Liver (tissue), 3 donors: ENCODE measurements at regions not wholly inside any gene's neighbourhood (a gene's known extent, or its start where the extent isn't known, plus 50 kb on each side); places are given as distances from the start of the nearest gene placed in this dataset.

Source experiments
- FOXA1 ChIP-seq: IDR thresholded peaks from 2 replicates; pipeline ENCODE4 v1.6.1; 2016; ENCODE audit warnings: antibody characterized with exemption
- JUND ChIP-seq, 2 donors: IDR thresholded peaks; 2 replicates each; pipeline ENCODE4 v1.6.1; 2016; ENCODE audit warnings: antibody characterized with exemption in 2 of 2
- TAF1 ChIP-seq: conservative IDR thresholded peaks from 2 replicates; pipeline ENCODE4 v1.6.1; 2016; ENCODE audit warnings: antibody characterized with exemption, mild to moderate bottlenecking
- TF ChIP-seq, protein P1 (sequence below): fragments of 150-350 bp; IDR thresholded peaks from 2 replicates; pipeline ENCODE4 v1.5.1; 2017; ENCODE audit warnings: improper control_type of control experiment, low read depth, low read length; ENCODE audit not compliant: missing input control
- donor health status: healthy.
- donor health status: healthy.

DNA sequence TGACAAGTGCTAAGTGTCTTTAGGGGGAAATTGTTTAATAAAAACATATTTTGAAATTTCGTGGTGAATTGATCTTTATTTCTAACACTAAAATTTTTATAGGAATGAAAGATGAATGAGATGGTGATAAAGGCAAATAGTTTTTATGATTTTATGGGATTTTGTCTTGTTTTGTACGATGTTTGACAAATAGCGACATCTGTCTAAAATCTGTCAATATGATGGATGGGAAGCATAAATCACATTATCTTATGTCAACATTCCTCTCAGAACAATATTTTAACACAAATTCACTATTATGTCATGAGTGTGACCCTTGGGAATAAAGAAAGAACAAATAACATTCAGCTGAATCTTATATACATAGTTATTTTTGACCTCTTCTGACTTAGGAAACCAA is 852.0 kb upstream of the CDH6 start:
- TF ChIP-seq JUND (IDR thresholded peaks at IDR 0.05), result no peak
- no peak for TF ChIP-seq TAF1
- TF ChIP-seq, protein P1, sequence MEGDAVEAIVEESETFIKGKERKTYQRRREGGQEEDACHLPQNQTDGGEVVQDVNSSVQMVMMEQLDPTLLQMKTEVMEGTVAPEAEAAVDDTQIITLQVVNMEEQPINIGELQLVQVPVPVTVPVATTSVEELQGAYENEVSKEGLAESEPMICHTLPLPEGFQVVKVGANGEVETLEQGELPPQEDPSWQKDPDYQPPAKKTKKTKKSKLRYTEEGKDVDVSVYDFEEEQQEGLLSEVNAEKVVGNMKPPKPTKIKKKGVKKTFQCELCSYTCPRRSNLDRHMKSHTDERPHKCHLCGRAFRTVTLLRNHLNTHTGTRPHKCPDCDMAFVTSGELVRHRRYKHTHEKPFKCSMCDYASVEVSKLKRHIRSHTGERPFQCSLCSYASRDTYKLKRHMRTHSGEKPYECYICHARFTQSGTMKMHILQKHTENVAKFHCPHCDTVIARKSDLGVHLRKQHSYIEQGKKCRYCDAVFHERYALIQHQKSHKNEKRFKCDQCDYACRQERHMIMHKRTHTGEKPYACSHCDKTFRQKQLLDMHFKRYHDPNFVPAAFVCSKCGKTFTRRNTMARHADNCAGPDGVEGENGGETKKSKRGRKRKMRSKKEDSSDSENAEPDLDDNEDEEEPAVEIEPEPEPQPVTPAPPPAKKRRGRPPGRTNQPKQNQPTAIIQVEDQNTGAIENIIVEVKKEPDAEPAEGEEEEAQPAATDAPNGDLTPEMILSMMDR, result no peak
- TF ChIP-seq FOXA1, result no peak
